Fibroblast of lung (primary cell): ENCODE measurements at regions not wholly inside any gene's neighbourhood (a gene's known extent, or its start where the extent isn't known, plus 50 kb on each side); places are given as distances from the start of the nearest gene placed in this dataset.
"Not testable (repeated sequence)": the region's sequence is repeated elsewhere in the genome, so short reads cannot be mapped to it uniquely, and the experiment has no call there.

Experiments
- CTCF ChIP-seq, 2 donors: IDR thresholded peaks in 1 of 2; conservative IDR thresholded peaks in 1 of 2; 1 replicate in 1 of 2; 2 replicates in 1 of 2; pipeline ENCODE4 v1.5.1; 2011 to 2012; ENCODE audit warnings: low read length in 2 of 2, control low read depth in 1 of 2, inconsistent platforms in 1 of 2, low read depth in 1 of 2, mild to moderate bottlenecking in 1 of 2
- EZH2 ChIP-seq: IDR thresholded peaks from 2 replicates; pipeline ENCODE4 v1.5.1; 2012; ENCODE audit warnings: low read length, control low read depth, mild to moderate bottlenecking; ENCODE audit errors: missing control alignments

GRCh38 chr21:15128714-15129113, 63.9 kb upstream of the NRIP1 start:
- TF ChIP-seq CTCF (conservative IDR thresholded peaks at IDR 0.05 in 1 of 2, IDR thresholded peaks at IDR 0.05 in 1 of 2; ENCODE audit: low read depth in 1 of 2, low read length in 2 of 2); EZH2: not testable (repeated sequence)
